ENCODE measurements at regions not wholly inside any gene's neighbourhood (a gene's known extent, or its start where the extent isn't known, plus 50 kb on each side); places are given as distances from the start of the nearest gene placed in this dataset.

- no peak for DNase-seq (ENCODE audit: extremely low read depth, low read depth)
- H3K4me3 ChIP-seq (replicated peaks; ENCODE audit: low read depth, low read length), result no peak overlapping the region
- TF ChIP-seq, protein P1, sequence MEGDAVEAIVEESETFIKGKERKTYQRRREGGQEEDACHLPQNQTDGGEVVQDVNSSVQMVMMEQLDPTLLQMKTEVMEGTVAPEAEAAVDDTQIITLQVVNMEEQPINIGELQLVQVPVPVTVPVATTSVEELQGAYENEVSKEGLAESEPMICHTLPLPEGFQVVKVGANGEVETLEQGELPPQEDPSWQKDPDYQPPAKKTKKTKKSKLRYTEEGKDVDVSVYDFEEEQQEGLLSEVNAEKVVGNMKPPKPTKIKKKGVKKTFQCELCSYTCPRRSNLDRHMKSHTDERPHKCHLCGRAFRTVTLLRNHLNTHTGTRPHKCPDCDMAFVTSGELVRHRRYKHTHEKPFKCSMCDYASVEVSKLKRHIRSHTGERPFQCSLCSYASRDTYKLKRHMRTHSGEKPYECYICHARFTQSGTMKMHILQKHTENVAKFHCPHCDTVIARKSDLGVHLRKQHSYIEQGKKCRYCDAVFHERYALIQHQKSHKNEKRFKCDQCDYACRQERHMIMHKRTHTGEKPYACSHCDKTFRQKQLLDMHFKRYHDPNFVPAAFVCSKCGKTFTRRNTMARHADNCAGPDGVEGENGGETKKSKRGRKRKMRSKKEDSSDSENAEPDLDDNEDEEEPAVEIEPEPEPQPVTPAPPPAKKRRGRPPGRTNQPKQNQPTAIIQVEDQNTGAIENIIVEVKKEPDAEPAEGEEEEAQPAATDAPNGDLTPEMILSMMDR (IDR thresholded peaks at IDR 0.05; ENCODE audit: low read depth, low read length, missing control alignments), result no peak
Observed at GRCh38 chr5:1943481-1943880, 60.8 kb upstream of the IRX4 start.

- no peak overlapping the region for H3K4me3 ChIP-seq (replicated peaks; ENCODE audit: low read depth, low read length)
- DNase-seq (ENCODE audit: extremely low read depth, low read depth), result no peak
- TF ChIP-seq, protein P1 (IDR thresholded peaks at IDR 0.05; ENCODE audit: low read depth, low read length, missing control alignments), result no peak
Observed at GRCh38 chr5:1942630-1943029, 59.9 kb upstream of the IRX4 start.

DNA sequence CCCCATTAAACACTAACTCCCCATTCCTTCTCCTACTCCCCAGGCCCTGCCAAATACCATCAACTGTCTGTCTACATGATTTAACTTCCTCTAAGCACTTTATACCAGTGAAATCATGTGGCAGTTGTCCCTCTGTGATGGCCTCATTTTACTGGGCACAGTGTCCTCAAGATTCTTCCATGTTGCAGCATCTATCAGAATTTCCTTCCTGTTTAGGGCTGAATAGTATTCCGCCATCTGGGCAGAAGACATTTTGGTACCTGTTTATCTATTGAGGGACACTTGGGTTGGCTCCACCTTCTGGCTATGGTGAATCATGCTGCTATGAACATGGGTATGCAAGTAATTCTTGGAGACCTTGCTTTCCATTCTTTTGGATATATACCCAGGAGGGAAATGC lies 59.4 kb upstream of the IRX4 start:
- no peak for DNase-seq (ENCODE audit: extremely low read depth, low read depth)
- TF ChIP-seq, protein P1 (IDR thresholded peaks at IDR 0.05; ENCODE audit: low read depth, low read length, missing control alignments), result no peak
- no peak overlapping the region for H3K4me3 ChIP-seq (replicated peaks; ENCODE audit: low read depth, low read length)

GRCh38 chr5:1939256-1939655 lies 56.5 kb upstream of the IRX4 start:
- DNase-seq (ENCODE audit: extremely low read depth, low read depth), result no peak
- no peak overlapping the region for H3K4me3 ChIP-seq (replicated peaks; ENCODE audit: low read depth, low read length)
- TF ChIP-seq, protein P1 (IDR thresholded peaks at IDR 0.05; ENCODE audit: low read depth, low read length, missing control alignments), result no peak

DNA sequence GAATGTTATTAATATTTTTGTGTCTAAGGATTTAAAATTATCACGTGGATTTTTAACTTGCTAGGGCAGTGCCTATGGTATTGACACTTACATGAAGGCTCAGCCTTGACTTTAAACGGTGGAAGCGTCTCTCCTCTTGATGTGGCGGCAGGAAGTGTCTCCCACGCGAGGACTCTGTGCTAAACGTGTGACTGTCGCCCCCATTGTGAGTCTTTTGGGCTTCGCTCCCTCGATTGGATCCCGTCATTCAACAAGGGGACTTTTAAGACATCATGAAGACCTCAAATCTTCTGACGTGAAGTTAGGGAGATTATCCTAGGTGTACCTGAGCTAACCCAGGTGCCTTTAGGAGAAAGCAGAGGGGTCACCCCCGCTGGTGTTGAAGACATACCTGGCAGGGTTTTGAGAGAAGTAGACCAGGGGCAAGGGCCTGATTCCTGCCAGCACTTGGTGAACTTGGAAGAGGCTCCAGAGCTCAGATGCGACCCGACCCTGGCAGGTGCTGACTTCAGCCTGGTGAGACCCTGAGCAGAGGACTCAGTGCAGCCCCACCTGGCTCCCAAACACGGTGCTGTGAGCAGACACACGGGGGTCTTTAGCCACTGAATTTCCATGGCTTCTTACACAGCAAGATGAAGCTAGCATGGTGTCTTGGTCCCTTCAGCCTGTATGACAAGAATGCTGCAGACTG lies 55.7 kb upstream of the IRX4 start:
- TF ChIP-seq, protein P1 (IDR thresholded peaks at IDR 0.05; ENCODE audit: low read depth, low read length, missing control alignments), result no peak
- DNase-seq (ENCODE audit: extremely low read depth, low read depth), result no peak
- H3K4me3 ChIP-seq (replicated peaks; ENCODE audit: low read depth, low read length), result no peak overlapping the region

GRCh38 chr5:1937590-1937989 lies 54.9 kb upstream of the IRX4 start:
- DNase-seq (ENCODE audit: extremely low read depth, low read depth), result no peak
- TF ChIP-seq, protein P1 (IDR thresholded peaks at IDR 0.05; ENCODE audit: low read depth, low read length, missing control alignments), result no peak
- no peak overlapping the region for H3K4me3 ChIP-seq (replicated peaks; ENCODE audit: low read depth, low read length)

GRCh38 chr5:1936901-1937300 lies 54.2 kb upstream of the IRX4 start:
- no peak for DNase-seq (ENCODE audit: extremely low read depth, low read depth)
- no peak overlapping the region for H3K4me3 ChIP-seq (replicated peaks; ENCODE audit: low read depth, low read length)
- TF ChIP-seq, protein P1 (IDR thresholded peaks at IDR 0.05; ENCODE audit: low read depth, low read length, missing control alignments), result no peak
